ENCODE measurements at regions not wholly inside any gene's neighbourhood (a gene's known extent, or its start where the extent isn't known, plus 50 kb on each side); places are given as distances from the start of the nearest gene placed in this dataset.

DNA sequence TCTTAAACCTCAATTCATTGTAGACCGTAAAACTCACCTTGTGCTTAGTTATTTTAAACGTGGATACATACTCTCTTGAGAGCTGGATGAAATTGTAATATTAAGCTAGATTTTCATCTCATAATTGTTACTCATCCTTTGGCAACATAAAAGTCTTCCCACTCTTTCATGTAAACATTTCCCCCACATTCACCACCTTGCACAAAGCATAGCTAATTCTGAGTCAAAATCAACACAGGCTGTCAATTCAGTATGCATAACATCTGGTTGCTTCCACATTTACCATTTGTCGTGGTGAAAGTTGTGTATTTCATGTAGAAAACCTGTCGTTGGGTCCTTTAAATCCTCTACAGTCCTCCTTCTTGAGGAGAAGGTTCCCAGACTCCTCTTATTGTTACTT, 524.6 kb downstream of the OTOL1 start:
- no peak for DNase-seq

- no peak for DNase-seq
Measured at GRCh38 chr3:162022911-162023310, 526.3 kb downstream of the OTOL1 start.

- DNase-seq, result no peak
Measured at GRCh38 chr3:162029736-162030135, 533.1 kb downstream of the OTOL1 start.

- no peak for DNase-seq
Measured at GRCh38 chr3:162034368-162034767, 537.8 kb downstream of the OTOL1 start.

GRCh38 chr3:162041622-162042021, 545.0 kb downstream of the OTOL1 start:
- no peak for DNase-seq

- DNase-seq, result no peak
Measured at GRCh38 chr3:162052636-162053035, 556.0 kb downstream of the OTOL1 start.

DNA sequence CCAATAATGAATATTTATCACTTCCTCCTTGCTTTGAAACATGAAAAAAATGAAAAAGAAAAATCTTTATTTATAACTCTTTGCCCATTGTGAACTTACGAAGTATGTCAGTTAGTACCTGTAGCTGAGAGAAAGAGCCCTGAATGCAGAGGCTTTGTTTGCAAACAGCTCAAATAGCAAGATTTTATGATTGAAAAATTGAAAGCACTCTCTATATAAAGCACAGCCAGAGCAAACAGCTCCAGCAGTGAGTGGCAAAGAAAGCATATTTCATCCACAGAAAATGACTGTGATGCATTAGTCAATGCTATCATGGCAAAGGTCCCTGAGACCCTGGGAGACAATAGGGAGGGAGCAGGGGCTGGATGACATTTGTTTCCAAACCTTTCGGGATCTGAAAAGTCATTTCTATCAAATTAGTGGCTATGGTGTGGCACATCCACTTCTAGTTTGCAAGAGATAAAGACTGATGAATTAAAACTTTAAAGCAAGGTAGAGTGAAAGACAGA, 576.1 kb downstream of the OTOL1 start:
- no peak for DNase-seq

- DNase-seq, result no peak
Measured at GRCh38 chr3:162073422-162073975, 576.9 kb downstream of the OTOL1 start.

DNA sequence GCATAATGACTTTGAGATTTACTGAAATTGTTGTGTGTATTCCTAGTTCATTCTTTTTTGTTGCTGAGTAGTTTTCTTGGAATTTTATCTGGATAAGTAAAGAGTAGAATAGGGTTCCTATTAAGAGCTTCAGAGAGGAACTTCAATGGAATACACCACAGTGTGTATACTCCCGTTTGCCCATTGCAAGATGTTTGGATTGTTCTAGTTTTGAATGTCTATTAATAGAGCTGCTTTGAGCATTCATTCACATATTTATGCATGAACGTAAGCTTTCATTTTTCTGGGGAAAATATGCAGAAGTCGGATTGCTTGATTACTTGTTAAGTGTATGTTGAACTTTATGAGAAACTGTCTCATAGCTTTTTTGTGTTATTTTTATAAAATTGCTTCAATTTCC, 580.5 kb downstream of the OTOL1 start:
- DNase-seq, result no peak

- DNase-seq, result no peak
Measured at GRCh38 chr3:162082516-162082915, 585.9 kb downstream of the OTOL1 start.

- no peak for DNase-seq
Measured at GRCh38 chr3:162087361-162087760, 590.8 kb downstream of the OTOL1 start.

GRCh38 chr3:162092751-162093150, 596.1 kb downstream of the OTOL1 start:
- no peak for DNase-seq

- no peak for DNase-seq
Measured at GRCh38 chr3:162094301-162094700, 597.7 kb downstream of the OTOL1 start.

DNA sequence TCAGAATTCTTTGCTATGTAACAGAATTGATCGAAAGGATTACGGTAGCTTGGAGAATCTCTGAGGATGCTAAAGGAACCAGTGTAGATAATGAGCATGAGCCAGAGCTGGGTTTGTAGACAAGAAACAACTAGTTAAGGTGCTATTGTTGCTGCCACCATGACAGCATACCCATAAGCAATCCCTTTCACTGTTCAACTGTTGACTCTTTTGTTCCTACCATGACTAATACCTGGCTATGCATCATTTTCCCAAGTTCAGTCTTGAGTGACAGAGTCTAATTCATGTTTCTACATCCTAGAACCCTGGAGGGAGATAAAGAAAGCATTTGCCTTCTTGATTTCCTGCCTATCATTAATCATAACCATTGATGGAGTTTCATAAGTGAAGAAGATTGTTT, 600.3 kb downstream of the OTOL1 start:
- DNase-seq, result no peak

GRCh38 chr3:162103808-162104207, 607.2 kb downstream of the OTOL1 start:
- no peak for DNase-seq

DNA sequence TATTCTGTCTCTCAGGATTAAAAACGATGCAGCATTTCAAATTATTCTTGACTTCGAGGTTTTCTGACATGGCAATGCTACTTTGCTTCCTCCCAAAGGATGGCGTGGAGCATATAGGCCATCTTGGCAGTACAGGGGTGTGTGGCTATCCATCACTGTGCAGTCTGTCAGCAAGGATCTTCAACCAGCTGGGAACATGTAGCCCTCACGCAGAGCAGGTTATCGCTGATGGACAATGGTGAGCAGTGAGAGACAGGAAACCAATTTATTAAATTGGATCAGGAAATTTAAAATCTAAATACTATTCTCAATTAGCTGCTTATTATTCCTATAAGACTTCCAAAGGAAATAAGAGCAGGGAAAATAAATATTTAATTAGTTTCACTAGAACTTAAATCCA, 615.3 kb downstream of the OTOL1 start:
- no peak for DNase-seq

DNA sequence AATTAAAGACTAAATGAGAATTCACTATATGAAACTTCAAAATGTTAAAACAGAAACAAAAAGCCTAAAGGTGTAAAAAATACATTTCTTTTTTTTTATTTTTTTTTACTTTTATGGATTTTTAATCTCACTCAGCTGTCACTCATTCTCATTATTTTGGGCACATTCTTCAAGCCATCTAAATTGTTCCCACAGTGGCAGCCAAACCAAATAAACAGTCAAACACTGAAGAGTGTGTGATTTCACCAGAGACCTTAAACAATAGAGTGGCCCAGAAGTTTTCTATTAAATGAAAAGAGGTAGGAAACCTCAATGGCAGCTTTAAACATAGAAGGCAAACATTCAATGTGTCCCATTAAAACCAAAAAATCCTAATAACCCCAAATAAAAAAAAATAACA, 616.1 kb downstream of the OTOL1 start:
- peak; percentile 1 for DNase-seq

- no peak for DNase-seq
Measured at GRCh38 chr3:162117961-162118360, 621.4 kb downstream of the OTOL1 start.

DNA sequence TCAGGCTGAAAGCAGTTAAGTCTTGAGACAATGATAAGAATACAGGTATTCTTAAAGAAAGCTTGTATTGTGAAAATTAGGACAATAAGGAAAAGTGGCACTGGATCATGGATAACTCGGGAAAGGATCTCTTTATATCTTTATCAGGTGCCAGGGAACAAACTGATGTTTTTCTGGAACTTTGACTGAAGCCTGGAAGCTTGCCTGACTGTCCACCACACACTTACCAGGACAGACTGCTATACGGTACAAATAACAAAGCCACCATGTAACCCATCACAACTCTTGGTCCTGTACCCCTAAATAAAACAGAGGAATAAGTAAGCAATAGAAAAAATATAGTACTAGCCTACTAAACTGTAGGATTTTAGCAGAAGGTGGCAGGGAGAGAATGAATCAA, 623.0 kb downstream of the OTOL1 start:
- DNase-seq, result no peak

DNA sequence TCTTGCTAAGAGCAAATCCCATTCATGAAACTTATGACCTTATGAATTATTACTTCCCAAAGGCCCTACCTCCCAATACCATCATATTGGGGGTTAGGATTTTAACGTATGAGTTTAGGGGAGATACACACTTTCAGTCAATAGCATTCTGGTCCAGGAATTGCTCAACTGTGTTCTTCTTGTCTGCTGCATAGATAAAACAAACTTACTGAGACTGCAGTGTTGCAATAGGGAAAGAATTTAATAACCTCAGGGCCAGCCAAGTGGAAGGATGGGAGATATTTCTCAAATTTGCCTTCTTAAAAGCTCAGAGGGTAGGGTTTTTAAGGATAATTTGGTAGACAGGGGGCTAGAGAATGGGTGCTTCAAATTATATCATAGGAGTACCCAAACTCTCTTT, 625.8 kb downstream of the OTOL1 start:
- DNase-seq, result no peak

GRCh38 chr3:162125790-162126189, 629.2 kb downstream of the OTOL1 start:
- DNase-seq, result no peak

DNA sequence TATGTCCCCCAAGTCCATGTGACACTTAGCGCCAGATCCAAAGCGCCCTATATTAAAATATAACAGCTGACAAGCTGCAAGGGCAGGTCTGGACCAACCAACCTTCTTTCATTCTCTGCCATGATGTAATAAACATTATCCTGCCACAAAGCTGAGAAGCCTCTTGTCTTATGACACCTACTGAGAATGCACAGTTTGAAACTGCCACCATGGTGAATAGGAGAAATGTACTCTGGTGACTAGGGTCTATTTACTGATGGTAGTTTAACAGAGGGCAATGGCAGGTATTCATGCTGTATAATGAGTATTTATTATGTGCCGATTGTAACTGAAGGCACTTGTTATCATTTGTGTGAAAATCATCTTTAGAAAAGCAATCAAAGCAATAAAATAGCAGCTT, 634.0 kb downstream of the OTOL1 start:
- DNase-seq, result peak; percentile 79

GRCh38 chr3:162132981-162133380, 636.4 kb downstream of the OTOL1 start:
- no peak for DNase-seq

GRCh38 chr3:162134571-162134970, 638.0 kb downstream of the OTOL1 start:
- no peak for DNase-seq

GRCh38 chr3:162136136-162136535, 639.5 kb downstream of the OTOL1 start:
- no peak for DNase-seq

DNA sequence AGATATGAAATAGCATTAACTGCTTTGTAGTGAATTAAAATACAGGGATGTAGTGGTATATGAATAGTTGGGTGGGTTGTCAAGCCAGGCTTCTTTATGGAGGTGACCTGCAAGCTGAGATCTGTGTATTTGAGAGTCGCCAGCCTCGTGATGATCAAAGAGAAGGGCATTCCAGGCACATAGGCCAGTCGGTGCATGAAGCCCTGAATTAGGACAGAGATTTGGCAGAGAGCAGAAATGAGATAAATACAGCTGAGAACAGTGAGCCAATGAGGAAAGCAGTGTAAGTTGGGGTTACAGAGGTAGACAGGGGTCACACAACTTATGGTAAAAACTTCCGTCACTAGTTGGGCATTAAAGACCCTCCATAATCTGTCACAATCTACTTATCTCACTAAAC, 641.9 kb downstream of the OTOL1 start:
- DNase-seq, result no peak

All from NCI-H345 (cell line).